ENCODE measurements at regions not wholly inside any gene's neighbourhood (a gene's known extent, or its start where the extent isn't known, plus 50 kb on each side); places are given as distances from the start of the nearest gene placed in this dataset.

DNA sequence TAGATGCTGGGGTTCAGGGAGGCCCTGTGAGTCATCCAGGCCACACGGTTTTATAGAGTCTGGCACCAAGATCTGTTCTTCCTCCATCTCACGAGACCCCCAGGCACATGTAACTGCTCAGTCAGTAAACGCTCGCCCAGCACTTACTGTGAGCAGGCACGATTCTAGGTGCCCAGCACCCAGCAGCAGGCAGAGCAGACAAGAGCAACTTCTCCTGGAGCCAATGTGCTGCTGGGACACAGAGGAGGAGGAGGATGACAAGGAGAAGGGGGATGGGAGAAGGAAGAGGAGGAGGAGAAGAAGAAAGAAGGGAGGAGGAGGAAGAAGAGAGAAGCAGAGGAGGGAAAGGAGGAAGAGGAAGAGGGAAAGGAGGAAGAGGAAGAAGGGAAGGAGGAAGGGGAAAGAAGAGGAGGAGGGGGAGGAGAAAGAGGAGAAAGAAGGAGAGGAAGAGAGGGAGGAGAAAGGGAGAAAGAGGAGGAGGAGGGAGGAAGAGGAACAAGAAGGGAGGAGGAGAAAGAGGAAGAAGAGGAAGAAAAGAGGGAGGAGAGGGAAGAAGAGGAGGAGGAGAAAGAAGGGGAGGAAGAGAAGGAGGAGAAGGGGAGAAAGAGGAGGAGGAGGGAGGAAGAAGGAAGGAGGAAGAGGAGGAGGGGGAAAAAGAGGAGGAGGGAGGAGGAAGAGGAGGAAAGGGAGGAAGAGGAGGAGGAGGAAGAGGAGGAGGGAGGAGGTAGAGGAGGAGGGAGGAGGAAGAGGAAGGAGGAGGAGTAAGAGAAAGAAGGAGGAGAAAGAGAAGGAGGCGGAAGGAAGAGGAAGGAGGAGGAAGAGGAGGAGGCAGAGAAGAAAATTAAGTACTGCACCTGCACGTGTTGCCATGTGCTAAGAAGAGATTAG, 77.6 kb upstream of the RTL6 start:
- TF ChIP-seq, protein P1, sequence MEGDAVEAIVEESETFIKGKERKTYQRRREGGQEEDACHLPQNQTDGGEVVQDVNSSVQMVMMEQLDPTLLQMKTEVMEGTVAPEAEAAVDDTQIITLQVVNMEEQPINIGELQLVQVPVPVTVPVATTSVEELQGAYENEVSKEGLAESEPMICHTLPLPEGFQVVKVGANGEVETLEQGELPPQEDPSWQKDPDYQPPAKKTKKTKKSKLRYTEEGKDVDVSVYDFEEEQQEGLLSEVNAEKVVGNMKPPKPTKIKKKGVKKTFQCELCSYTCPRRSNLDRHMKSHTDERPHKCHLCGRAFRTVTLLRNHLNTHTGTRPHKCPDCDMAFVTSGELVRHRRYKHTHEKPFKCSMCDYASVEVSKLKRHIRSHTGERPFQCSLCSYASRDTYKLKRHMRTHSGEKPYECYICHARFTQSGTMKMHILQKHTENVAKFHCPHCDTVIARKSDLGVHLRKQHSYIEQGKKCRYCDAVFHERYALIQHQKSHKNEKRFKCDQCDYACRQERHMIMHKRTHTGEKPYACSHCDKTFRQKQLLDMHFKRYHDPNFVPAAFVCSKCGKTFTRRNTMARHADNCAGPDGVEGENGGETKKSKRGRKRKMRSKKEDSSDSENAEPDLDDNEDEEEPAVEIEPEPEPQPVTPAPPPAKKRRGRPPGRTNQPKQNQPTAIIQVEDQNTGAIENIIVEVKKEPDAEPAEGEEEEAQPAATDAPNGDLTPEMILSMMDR (conservative IDR thresholded peaks at IDR 0.05; ENCODE audit: low read depth, low read length), result no peak
- H3K4me3 ChIP-seq (ENCODE audit: low read length), result no peak overlapping the region
- no peak for DNase-seq (ENCODE audit: low read depth)

DNA sequence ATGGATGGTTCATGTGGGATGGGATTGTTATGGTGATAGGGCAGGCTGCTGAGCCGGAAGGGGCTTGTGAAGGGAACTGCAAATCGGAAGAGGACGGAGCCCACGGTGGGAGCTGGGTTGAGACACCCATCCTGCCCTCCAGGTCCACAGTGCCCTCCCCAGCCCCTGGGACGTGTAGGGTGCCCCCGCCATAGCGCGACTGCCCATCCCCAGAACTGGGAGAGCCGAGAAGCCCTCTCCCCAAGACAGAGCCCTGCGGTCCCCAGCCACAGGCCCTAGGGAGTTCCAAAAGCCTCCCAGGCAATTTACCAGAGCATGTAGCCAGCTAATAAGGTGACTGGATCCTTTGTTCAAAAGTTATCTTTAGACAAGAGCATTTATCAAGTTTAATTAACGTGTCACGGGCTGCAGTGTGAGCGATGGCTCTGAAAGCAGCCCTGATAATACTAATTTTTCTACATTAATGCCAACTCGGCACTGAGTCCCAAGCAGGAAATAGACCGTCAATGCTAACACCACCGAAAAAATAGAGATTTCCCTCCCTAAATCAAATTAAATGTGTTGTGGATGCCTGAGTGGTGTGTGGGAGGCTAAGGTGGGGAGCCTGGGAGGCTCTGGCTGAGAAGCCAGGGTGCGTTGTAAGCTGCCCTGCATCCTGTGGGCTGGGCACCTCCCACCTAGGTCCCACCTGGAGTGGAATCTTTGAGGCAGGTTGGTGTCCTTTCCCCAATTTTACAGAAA, 76.8 kb upstream of the RTL6 start:
- H3K4me3 ChIP-seq (ENCODE audit: low read length), result no peak overlapping the region
- TF ChIP-seq, protein P1 (conservative IDR thresholded peaks at IDR 0.05; ENCODE audit: low read depth, low read length), result no peak
- DNase-seq (ENCODE audit: low read depth), result no peak

DNA sequence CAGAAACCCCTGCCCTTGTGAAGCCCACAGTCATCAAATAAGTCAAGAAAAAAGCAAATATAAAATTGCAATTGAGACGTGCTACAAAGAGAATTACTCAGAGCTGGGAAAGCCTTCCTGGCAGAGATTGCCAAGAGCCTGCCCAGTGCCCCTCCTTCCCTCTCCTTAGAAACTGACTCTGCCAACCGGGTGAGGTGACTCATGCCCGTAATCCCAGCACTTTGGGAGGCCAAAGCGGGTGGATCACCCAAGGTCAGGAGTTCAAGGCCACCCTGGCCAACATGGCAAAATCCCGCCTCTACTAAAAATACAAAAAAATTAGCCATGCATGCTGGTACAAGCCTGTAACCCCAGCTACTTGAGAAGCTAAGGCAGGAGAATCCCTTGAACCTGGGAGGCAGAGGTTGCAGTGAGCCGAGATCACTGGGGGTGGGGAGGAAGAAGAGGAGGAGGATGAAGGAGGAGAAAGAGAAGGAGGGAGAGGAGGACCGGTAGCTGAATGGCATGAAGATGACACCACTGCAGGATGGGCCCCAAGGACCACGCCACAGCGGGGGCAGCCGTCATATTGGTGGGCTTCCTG, 76.1 kb upstream of the RTL6 start:
- DNase-seq (ENCODE audit: low read depth), result peak; percentile 82
- no peak overlapping the region for H3K4me3 ChIP-seq (ENCODE audit: low read length)
- TF ChIP-seq, protein P1 (conservative IDR thresholded peaks at IDR 0.05; ENCODE audit: low read depth, low read length), result no peak

DNA sequence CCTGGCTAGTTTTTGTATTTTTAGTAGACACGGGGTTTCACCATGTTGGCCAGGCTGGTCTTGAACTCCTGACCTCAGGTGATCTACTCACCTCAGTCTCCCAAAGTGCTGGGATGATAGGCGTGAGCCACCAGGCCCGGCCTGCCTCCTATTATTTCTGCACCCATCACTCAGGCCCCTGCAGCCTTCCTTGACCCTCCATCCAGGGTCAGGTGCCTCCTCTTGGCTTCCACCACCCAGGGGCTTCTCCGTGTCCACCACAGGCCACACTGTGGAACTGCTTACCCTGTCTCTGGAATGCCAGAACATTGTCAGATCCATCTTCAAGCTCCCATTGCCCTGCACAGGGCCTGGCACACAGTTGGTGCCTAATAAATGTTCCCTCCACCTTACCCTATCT, 75.4 kb upstream of the RTL6 start:
- TF ChIP-seq, protein P1 (conservative IDR thresholded peaks at IDR 0.05; ENCODE audit: low read depth, low read length), result no peak
- DNase-seq (ENCODE audit: low read depth), result no peak
- no peak overlapping the region for H3K4me3 ChIP-seq (ENCODE audit: low read length)

DNA sequence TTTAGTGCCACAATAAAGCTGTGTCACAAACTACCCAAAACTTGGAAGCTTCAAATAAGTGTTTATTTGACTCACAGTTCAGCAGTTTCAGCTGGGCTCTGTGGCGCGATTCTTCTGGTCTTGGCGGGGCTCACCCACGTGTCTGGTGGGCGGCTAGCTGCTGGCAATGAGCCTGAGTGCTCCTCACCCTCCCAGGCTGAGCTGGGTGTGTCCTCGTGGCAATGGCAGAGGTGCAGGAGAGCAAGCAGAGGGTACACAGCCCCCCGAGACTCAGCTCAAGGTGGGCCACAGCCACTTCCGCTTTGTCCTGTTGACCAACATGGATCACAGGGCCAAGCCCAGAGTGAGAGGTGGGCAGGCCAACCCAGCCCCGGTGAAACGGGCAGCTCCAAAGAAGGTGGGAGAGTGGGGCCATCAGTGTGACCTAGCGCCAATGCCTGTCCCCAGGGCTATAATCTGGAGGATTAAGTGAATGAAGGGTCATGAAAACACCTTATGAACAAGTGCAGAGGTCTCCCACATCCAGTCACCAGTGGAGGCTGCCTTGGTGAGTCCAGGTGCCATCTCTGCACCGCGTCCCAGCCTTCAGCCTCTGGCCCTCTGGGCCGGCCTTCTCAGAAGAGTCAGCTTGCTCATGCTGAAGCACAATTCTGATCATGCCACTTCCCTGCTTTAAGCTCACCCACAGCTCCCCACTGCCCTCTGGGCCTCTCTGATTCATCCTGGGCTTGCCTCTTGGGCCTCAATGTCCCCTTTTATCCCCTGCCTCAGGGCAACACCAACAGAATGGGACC, 74.6 kb upstream of the RTL6 start:
- DNase-seq (ENCODE audit: low read depth), result no peak
- H3K4me3 ChIP-seq (ENCODE audit: low read length), result no peak overlapping the region
- TF ChIP-seq, protein P1 (conservative IDR thresholded peaks at IDR 0.05; ENCODE audit: low read depth, low read length), result no peak

DNA sequence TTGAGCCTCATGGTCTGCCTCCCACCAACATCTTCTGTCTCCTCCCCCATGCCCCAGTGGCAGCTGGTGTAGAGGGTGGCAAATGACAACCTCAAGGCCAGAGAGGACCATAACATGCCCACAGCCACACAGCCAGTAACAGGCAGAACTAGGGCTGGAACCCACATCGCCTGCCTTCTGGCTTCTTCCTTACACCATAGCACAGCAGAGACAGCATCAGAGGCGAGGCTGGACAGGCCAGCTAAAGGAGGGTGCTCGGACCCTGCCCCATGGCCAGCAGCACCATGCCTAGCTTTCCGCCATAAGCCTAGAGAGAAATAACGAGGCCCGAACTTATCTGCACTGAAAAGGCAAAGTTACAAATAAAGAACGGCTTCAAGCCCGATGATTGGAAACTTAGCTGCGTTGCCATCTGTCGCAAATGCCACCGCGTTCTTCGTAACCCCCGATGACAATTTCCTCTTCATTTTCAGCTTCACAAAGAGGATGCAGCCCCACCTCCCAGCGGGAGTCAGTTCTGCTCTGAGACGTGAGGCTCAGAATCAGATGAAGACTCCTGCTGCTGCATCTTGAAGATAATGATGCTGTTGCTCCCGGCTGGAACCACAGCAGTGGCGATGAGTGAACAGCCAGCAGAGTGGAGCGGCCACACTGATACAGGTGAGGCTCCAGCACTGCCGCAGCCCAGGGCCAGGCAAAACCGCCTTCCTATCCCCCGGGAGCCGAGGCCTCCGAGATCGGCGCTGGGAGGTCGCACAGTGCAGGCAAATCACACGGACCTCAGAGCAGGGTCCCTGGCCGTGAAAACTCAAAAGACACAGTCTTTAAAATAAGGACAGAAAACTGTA, 73.8 kb upstream of the RTL6 start:
- no peak for DNase-seq (ENCODE audit: low read depth)
- TF ChIP-seq, protein P1 (conservative IDR thresholded peaks at IDR 0.05; ENCODE audit: low read depth, low read length), result no peak
- H3K4me3 ChIP-seq (ENCODE audit: low read length), result no peak overlapping the region
